Activated T-helper 1 cell treated with anti-CD3 and anti-CD28 coated beads, Interleukin-2, amount 50 U/mL, for 16 hours (primary cell): ENCODE measurements at regions not wholly inside any gene's neighbourhood (a gene's known extent, or its start where the extent isn't known, plus 50 kb on each side); places are given as distances from the start of the nearest gene placed in this dataset.

Source experiments
- DNase-seq, 2 donors: peaks; one replicate each; pipeline ENCODE4 v3.0.0-alpha.2; 2020; ENCODE audit warnings: low read depth in 1 of 2, low spot score in 1 of 2

DNA sequence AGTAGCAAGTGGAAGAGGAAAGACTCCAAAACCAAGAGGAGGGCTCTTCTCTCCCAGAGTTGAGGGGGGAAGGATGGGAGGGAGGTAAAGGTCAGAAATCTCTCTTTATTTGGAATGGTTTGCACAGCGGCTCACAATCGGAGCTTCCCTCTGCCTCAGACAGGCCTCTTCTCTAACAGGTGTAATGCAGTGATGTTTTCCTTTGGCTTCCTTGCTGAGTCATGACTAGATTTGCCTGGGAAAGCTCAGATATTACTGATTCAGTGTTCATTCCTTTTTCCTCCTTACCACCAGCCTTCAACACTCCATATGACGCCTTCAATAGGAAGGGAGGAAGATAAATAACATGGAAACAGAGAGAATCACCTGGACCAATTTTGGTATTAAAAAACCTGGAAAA is 136.6 kb downstream of the RNF152 start:
- DNase-seq: no peak

DNA sequence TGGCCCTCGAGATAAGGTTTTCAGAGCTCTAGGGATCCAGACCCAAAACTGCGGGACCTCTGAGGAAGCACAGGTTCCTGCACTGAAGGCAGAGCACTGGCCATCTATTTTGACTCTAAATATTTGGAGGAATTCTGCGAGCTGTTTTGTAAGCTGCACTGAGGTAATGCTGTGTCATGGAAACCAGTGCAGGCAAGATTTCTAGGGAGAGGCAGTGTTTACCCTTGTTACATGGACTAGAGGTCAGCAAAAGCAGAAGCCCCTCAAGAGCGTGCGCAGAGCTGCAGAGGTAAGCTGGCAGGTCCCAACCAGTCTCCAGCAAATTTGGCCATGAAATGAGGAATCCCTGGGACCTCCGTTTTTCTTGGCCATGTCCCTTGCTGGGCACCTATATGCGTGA is 137.3 kb downstream of the RNF152 start:
- no peak for DNase-seq

DNA sequence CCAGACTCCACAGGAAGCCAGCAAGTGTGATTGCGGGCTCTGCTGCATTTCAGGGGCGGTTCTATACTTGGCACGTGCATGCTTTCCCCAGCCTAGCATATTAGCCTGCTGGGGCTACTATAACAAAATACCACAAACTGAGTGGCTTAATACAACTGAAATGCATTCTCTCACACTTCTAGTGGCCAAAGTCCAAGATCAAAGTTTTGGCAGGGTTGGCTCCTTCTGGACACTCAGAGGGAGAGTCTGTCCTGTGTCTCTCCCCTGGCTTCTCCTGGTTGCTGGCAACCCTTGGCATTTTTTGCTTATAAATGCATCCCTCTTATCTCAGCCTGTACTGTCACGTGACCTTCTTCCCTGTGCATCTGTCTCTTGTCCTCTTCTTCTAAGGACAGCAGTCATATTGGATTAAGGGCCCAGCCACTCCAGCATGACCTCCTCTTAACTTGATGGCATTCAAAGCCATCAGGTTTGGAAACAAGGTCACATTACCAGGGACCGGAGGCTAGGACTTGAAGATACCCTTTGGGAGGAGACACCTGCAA is 138.7 kb downstream of the RNF152 start:
- no peak for DNase-seq

DNA sequence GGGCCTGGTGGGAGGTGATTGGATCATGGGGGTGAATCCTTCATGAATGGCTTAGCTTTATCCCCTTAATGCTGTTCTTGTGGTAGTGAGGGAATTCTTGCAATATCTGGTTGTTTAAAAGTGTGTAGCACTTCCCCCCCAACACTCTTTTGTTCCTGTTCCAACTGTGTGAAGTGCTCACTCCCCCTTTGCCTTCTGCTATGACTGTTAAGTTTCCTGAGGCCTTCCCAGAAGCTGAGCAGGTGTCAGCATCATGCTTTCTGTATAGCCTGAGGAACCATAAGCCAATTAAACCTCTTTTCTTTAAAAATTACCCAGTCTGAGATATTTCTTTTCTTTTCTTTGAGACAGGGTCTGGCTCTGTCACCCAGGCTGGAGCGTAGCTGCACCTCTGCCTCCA is 139.4 kb downstream of the RNF152 start:
- no peak for DNase-seq

DNA sequence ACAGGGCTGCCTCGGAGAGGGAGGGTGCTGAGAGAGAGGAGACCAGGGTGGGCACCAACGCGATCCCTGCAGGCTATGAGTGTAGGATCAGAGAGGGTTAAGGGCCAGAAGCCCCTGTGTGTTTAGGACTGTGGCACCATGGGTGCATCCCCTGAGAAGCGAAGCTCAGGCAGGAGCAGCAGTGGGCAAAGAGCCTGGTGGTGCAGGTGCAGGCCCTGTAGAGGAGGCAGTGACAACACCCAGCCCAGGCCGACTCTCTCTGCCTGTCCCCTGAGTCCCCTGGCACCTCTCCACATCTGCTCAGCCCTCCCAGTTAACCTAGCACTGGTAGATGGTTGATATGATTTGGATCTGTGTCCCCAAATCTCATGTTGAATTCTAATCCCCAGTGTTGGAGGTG is 139.8 kb downstream of the RNF152 start:
- DNase-seq: no peak

DNA sequence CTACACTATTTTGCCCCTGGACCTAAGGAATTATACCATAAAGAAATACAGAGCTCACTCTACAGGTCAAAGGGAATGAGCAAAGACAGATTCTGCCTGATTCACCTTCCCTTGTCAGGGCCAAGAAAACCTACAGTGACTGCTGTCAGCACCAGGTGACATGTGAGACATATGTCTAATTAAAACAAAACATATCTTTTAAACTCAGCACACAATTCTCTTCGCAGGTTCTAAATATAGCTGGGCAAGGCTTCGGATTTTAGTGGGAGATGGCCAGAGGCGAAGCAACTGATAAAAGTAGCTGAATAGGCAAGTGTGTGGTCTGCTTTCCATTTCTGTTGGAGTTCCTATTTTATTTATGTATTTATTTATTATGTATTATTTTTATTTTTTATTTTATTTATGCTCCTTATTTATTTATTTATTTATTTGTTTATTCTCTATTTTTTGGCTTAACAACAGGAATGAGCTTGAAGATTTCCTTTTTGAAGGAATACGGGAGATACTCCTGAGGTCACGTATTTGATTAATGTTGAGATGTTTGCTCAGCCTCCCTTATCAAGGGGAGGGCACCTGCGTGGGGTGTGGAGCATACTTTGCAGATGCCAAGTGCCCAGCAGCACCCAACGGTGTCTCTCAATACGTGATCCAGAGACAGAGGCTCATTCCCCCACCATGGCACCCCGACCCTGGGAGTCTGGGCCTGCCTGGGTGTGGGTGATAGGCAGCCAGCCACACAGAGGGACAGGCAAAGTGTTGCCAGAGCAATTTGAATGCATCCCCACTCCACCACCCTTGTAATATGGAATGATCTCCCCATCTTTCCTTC is 141.8 kb downstream of the RNF152 start:
- DNase-seq: no peak

DNA sequence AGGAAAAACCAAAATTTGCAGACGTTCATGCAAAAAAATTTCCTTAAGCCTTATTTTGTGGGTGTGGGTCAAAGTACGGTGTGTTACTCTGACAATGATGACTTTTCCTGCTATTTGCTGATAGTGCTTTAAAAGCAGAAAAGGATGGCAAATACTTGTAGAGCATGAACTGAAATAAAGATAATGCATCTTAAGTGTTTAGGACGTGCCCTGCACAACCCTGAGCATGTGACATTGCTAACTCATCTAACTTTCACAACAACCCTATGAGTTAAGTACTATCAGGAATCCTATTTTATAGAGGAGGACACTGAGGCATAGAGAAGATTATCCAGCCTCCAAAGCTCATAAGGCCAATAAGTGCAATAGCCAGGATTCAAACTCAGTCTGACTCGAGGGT is 143.3 kb downstream of the RNF152 start:
- no peak for DNase-seq

DNA sequence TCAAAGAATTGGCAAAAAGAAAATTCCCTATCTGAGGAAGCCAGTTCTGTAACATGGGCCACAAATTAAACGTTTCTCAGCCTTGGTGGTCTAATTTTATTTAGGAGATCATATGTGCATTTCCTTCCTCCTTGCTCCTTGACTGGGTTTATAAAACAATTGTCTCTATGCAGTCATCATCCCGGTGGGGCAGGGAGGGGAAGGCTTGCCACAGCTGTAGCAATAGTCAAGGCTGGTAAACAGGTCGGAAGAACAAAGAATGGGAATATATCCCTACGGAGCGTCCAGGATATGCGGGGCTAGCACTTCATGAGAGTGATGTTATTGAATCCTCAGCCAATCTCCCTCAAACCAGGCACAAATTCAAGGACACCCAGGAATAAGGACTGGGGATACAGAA is 143.8 kb downstream of the RNF152 start:
- no peak for DNase-seq

DNA sequence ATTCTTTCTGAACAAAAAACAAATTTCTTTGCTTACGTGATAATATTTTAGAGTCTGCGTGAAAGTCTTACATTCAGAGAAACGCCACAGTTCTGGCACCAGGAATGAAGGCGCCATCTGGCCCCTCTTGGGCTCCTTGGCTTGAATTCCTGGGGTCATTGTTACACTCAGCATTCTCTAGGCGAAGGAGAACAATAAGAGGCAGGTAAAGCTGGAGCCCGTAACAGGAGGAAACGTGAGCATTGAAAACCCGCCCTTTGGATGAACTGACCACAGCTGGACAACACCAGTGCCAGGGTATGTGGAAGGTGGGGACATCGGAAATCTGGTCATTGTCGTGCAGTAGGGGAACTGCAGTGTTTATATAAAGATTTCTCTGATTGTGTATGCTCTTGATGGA is 144.8 kb downstream of the RNF152 start:
- no peak for DNase-seq

DNA sequence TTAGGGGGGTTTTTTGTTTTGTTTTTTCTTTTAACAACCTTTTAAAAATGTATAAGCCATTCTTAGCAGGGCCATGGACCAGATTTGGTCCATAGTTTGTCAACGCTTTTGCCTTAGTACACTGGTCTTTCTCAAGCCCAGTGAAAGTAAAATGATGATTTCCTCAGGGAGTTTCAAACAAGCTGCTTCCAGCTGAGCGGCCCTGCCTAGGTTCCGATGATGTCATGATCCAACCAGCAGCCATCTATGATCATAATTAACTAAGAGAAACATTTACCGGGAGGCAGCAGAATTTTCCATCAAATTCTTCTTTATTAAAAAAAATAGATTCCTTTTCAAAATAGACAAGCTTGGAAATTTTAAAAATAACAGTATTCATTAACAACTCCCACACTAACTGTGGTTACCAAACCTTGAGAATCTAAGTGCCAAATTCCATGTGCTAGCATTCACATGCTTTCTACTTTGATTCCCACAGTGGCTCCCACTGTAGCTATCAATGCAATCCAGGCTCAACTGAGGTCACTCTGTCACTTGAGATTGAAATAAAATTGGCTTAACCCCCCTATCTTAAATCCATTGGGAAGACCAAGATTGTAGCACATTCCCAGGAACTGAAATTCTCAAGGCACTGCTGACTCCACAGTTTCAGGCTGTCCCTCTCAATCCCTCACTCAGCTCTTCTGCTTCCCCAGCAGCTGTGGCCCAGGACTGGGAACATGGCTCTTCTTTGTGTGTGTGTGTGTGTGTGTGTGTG is 148.9 kb downstream of the RNF152 start:
- DNase-seq: no peak

DNA sequence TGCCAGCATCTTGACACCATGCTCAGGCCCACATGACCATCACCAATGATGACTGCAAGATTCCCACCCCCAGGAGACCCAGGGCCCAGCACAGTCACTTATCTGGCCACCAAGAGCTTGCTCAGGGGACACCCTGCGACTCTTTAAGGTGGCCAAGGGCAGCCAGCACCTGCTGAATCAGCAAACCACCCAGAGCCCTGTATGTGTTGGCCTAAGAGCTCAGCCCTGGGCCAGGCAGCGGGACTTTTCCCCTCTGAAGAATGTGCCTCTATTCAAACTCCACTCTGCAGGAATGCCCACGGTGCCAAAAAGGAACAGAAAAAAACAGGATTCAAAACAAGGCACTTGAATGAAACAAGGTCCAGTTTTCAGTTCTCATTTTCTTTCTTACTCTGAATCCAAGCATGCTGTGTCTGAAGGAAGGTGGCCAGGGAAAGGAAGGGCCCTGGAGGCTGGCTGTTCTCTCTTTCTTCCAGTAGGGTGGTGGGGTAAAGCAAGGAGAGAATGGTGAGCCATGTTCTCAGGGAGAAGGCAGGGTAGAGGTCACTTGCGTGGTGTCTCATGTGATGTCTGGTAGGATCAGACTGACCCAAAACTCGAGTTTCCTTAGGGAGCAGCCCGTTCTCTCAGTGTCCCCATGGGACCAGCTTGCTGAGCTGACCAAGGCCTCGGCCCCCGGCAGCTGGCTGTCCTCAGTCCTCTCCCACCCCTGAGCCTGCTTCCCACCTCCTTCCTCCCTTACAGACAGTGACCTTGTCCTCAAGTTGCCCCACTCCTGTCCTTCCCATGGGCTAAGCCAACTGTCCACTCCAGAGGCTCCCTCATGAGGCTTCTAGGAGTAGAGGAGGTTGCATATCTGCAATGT is 150.0 kb downstream of the RNF152 start:
- DNase-seq: no peak

DNA sequence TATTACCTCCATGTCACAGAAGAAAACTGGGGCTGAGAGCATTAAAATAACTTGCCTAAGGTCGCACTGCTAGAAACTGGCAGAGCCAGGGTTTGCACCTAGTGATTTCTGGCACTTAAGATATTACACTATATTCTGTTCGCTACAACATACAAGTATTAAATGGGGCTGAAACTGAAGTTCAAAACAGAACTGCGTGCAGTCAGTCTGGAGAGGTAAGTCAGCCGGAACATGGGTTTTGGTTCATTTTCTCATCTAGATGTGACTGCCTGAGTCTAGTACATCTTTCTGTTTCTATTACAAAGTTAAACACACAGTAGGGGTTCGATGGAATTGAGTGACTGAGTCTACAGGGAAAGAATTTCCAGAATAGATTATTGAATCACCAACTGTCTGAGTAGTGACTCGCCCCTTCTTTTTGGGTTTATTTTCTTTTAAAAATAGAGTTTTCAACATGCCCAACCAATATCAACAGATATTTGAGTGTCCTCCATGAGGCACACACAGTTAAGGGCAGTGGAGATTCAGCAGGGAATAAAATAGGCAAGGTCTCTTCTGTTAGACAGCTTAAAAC is 150.8 kb downstream of the RNF152 start:
- no peak for DNase-seq

DNA sequence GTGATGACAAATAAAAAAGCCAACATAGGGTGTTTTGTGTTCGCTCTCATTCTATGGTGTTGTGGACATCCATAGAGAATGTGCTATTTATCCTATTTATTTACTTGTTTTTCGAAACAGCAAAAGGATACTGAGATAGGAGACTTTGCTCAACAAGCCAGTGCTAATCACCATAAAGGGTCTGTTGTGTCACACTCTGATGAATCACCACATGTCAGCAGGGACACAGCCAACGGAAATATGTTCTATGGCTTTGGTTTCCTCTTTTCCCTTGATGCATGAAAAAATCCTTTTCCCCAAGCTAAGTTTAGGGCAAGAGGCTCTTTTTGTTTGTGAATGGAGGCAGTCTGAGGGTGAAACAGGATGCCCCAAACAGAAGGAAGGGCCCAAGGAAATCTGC is 154.3 kb downstream of the RNF152 start:
- no peak for DNase-seq

DNA sequence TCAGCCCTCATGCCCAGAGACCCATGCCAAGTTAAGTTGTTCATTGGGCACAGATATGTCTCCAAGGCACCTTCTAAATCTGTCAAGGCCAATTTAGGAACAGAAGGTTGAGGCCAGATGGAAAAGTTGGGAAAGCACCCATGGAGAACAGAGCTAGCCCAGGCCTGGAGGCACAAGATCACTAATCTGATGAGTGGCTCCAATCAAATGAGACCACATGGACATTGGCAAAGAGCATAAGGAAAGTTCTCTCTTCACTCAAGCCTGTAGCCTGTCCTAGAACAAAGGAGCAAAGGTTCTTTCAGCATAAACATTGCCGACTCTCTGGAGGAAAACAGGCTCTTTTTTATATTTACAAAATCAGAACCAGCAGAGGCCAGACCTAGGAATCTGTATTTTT is 154.8 kb downstream of the RNF152 start:
- no peak for DNase-seq

DNA sequence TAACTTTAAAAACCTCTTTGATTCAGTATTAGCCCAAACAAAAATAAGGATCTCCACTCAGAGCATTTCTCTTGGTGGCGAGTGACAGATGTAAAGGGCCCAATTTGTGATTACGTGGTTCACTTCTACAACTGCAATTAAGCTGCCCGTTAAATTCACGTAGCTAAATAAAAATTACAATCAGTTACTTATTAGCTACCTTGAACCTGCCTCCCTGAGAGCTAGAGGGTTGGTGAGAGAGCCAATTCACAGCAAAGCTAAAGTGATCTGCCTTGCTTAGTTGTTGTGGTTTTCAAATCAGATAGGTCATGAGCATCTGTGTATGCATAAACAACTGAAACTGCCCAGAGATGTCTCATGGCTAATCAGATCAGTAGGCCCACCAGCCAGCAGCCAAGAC is 156.7 kb downstream of the RNF152 start:
- no peak for DNase-seq

DNA sequence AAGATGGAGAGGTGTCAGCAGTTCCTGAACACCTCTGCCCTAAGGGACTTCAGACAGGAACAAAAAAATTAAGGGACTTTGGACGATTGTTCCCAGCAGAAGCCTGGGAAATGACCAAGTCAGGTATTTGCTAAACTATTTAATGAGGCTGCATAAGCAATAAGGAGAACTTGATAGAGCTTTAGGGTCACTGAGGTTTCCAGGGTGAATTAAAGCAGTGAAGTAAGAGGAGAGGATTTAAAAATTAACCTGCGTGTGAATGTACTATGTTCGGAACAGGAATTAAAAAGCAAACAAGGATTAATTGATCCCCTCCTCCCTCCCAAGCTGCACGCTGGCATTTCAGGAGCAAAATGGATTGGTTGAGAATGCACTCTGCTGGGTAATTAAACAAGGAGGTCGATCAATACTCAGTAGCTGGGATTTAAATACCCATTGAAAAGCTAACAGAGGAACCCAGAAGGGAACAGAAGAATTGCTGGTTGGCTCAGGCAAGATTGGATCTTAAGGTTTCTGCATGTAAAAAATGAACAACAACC is 157.2 kb downstream of the RNF152 start:
- DNase-seq: no peak

DNA sequence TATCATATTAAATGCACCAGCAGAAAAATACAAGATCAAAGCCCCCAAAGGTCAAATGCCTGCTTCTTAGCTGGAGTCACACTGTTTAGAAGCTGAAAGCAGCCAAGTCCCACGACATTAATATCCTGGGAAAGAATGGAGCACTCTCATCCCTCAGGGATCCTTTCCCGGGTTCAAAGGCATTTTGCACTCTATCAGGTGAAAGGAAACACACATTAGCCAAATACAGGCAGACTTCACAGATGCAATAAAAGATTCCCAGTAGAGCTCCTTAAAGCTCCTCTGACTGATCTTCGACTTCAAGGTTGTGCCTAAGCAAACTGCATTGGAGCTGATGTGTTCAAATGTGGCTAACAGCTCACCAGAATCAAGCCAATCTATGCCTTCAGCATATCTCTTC is 158.4 kb downstream of the RNF152 start:
- DNase-seq: no peak

DNA sequence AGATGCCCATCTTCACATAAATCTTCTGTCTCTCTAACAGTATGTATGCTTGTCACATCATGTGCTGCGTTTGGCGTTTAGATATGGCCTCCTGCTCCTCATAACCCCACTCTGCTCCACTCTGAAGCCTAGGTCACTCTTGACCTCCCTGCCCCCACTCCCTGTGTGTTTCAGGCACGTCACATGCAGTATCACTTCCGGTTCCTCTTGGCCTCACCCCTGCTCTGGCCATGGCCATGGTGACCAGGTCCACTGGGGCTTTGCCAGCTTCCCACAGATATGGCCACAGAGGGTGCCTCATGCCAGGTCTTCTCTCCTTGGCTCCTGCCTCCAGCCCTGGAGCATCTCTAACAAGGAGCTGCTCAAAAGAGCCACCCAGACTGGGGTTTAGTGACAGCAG is 160.0 kb downstream of the RNF152 start:
- no peak for DNase-seq

DNA sequence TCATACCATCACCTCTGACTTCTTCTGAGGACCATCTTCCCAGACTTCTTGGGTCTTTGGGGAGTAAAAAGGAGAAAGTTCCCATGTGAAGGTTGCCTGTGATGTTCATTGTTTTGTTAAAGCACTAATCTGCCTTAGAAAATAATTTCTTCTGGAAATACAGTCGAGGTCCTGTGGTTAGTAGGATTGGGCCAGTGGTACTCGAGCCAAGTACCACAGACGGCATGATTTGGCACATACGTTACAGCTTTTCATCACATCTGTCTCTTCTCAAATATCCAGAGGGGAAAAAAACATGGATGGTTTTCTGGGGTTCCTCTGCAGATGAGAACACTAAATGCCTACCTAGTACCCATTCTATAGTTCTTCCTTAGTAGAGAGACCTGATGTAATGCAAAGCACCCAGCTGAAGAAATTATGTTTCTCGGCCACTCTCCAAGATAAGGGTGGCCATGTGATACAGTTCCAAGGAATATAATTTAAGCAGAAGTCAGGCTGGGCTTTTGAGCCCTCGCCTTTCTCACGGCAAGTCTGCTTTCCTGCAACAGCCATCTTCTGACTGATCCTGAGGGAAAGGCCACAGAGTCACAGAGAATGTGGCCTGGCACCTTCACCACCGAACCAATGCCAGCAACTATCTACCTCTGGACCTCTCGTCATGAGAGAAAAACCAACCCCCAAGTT is 161.0 kb downstream of the RNF152 start:
- DNase-seq: no peak

DNA sequence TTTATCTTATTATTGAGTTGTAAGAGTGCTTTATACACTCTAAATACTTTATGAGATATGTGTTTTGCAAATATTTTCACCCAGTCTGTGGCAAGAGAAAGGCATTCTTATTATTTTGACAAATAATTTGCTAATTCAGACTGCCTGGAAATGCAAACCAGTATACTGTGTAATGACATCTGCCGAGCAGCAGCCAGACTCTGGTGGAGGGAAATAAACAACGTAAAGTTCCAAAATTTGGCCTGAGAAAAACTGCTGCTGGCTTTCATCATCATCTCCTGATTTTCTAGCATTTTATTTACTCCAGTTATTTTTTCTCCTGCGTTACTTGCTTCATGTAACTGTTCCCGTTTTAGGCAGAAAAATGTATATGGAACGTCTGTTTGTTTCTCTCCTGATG is 161.6 kb downstream of the RNF152 start:
- no peak for DNase-seq
